Neural crest cell (in vitro differentiated cells): ENCODE measurements at regions not wholly inside any gene's neighbourhood (a gene's known extent, or its start where the extent isn't known, plus 50 kb on each side); places are given as distances from the start of the nearest gene placed in this dataset.

Experiments
- DNase-seq: peaks from one replicate; pipeline ENCODE4 v3.0.0; 2021; ENCODE audit warnings: low read depth, mixed read lengths, low spot score
- H3K27ac Mint-ChIP-seq: one replicate; pipeline ENCODE4 v1.8.0; 2021; ENCODE audit warnings: mild to moderate bottlenecking, mixed read lengths; ENCODE audit not compliant: unreplicated experiment
- H3K27me3 Mint-ChIP-seq: 2 replicates; pipeline ENCODE4 v1.8.0; 2021; ENCODE audit warnings: low read depth, mild to moderate bottlenecking, mixed read lengths
- H3K36me3 Mint-ChIP-seq: 2 replicates; pipeline ENCODE4 v1.8.0; 2021; ENCODE audit warnings: low read depth, mild to moderate bottlenecking, mixed read lengths
- H3K4me1 Mint-ChIP-seq: 2 replicates; pipeline ENCODE4 v1.8.0; 2021; ENCODE audit warnings: mixed read lengths
- H3K4me3 Mint-ChIP-seq: one replicate; pipeline ENCODE4 v1.8.0; 2021; ENCODE audit warnings: mild to moderate bottlenecking, mixed read lengths
- H3K9me3 Mint-ChIP-seq: 2 replicates; pipeline ENCODE4 v1.8.0; 2021; ENCODE audit warnings: mixed read lengths
- TF ChIP-seq, protein P1 (sequence below): fragments of 200-600 bp; sonication (generic); conservative IDR thresholded peaks from 2 replicates; pipeline ENCODE4 v1.5.0; 2021; ENCODE audit warnings: antibody characterized with exemption, mild to moderate bottlenecking

GRCh38 chr11:92432515-92432914 is 207.9 kb downstream of the FAT3 start:
- Mint-ChIP-seq H3K9me3 (peaks cover 20% of the 10 kb centered on the region), H3K27ac (no peak overlapping the region), H3K4me1 (no peaks in the 10 kb centered on the region), H3K27me3 (no peaks in the 10 kb centered on the region), H3K36me3 (peaks cover 25% of the 10 kb centered on the region), H3K4me3 (no peak overlapping the region)
- TF ChIP-seq, protein P1, sequence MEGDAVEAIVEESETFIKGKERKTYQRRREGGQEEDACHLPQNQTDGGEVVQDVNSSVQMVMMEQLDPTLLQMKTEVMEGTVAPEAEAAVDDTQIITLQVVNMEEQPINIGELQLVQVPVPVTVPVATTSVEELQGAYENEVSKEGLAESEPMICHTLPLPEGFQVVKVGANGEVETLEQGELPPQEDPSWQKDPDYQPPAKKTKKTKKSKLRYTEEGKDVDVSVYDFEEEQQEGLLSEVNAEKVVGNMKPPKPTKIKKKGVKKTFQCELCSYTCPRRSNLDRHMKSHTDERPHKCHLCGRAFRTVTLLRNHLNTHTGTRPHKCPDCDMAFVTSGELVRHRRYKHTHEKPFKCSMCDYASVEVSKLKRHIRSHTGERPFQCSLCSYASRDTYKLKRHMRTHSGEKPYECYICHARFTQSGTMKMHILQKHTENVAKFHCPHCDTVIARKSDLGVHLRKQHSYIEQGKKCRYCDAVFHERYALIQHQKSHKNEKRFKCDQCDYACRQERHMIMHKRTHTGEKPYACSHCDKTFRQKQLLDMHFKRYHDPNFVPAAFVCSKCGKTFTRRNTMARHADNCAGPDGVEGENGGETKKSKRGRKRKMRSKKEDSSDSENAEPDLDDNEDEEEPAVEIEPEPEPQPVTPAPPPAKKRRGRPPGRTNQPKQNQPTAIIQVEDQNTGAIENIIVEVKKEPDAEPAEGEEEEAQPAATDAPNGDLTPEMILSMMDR = no peak
- no peak for DNase-seq

GRCh38 chr11:92436034-92436920 is 211.7 kb downstream of the FAT3 start:
- Mint-ChIP-seq H3K9me3 (no peaks in the 10 kb centered on the region), H3K27ac (no peak overlapping the region), H3K27me3 (no peaks in the 10 kb centered on the region), H3K4me3 (no peak overlapping the region), H3K36me3 (peaks cover 3% of the 10 kb centered on the region), H3K4me1 (peaks cover 15% of the 10 kb centered on the region)
- no peak for DNase-seq
- TF ChIP-seq, protein P1 = no peak

- TF ChIP-seq, protein P1 = no peak
- DNase-seq = no peak
- H3K4me3 Mint-ChIP-seq = no peak overlapping the region
- H3K27me3 Mint-ChIP-seq = no peaks in the 10 kb centered on the region
- H3K4me1 Mint-ChIP-seq = peaks cover 19% of the 10 kb centered on the region
- no peaks in the 10 kb centered on the region for H3K9me3 Mint-ChIP-seq
- no peak overlapping the region for H3K27ac Mint-ChIP-seq
- H3K36me3 Mint-ChIP-seq = no peaks in the 10 kb centered on the region
Measured at GRCh38 chr11:92439133-92439532, 214.5 kb downstream of the FAT3 start.

DNA sequence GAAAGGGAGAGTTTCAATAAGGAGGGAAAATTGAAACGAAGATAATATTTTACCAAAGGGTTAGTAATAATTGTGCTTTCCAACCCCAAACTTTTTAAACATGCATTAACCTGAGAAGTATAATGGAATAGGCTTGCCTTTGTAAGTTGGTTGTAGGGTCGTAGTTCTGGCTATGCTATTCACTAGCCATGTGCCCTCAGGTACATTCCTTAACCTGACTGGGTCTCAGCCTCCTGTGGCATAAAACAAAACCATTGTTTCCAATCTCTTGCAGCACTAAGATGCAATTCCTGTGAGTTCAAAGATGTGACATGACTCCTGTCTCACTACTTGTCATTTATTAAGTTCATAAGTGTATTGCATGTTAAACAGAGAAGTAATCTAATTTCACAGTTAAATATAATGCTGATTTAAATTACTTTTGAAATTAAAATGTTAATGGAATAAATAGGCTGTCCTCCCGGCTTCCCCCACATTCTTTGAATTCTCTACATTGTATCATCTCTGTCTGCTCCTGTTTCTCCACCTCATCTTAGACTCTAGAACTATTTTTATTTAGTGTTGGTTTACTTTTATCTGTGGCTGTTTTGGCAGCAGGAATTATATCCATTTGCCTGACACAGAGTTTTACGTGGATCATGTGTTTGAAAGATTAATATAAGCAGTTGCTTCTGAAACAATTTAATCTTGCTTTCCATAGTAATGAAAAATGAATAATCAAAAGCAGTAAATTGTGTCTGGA is 216.3 kb downstream of the FAT3 start:
- peaks cover 19% of the 10 kb centered on the region for H3K4me1 Mint-ChIP-seq
- no peaks in the 10 kb centered on the region for H3K36me3 Mint-ChIP-seq
- no peak overlapping the region for H3K4me3 Mint-ChIP-seq
- no peak for DNase-seq
- no peaks in the 10 kb centered on the region for H3K27me3 Mint-ChIP-seq
- H3K27ac Mint-ChIP-seq = no peak overlapping the region
- TF ChIP-seq, protein P1 = no peak
- H3K9me3 Mint-ChIP-seq = no peaks in the 10 kb centered on the region

DNA sequence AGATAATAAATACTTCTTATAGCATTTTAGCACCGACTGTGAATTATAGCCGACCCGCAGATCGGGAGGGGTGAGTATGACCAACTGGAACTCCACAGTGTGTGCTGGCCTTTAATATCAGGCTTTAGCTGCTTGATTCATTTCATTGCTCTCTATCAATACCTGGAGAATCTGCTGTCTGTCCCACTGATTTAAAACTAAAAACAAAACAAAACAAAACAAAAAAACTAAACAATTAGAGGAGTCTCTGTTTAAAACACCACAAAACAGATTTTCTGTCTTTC is 216.8 kb downstream of the FAT3 start:
- no peak for DNase-seq
- no peaks in the 10 kb centered on the region for H3K27me3 Mint-ChIP-seq
- no peak overlapping the region for H3K4me3 Mint-ChIP-seq
- H3K27ac Mint-ChIP-seq = no peak overlapping the region
- TF ChIP-seq, protein P1 = no peak
- no peaks in the 10 kb centered on the region for H3K36me3 Mint-ChIP-seq
- H3K4me1 Mint-ChIP-seq = peaks cover 19% of the 10 kb centered on the region
- no peaks in the 10 kb centered on the region for H3K9me3 Mint-ChIP-seq
